PFSK-1 (cell line): ENCODE measurements at regions not wholly inside any gene's neighbourhood (a gene's known extent, or its start where the extent isn't known, plus 50 kb on each side); places are given as distances from the start of the nearest gene placed in this dataset.

Experiments
- FOXP2 ChIP-seq: optimal IDR thresholded peaks from 2 replicates; pipeline ENCODE3; 2011; ENCODE audit warnings: borderline replicate concordance, control low read depth, inconsistent platforms; ENCODE audit not compliant: insufficient read depth; ENCODE audit errors: extremely low read length, extremely low read depth
- POLR2AphosphoS5 ChIP-seq: IDR thresholded peaks from 2 replicates; pipeline ENCODE4 v1.6.1; 2012; ENCODE audit warnings: low read depth, mild to moderate bottlenecking, control low read depth, low read length, moderate library complexity
- SIN3A ChIP-seq: IDR thresholded peaks from 2 replicates; pipeline ENCODE4 v1.6.1; 2012; ENCODE audit warnings: mild to moderate bottlenecking, low read length, moderate library complexity, borderline replicate concordance; ENCODE audit not compliant: insufficient read depth
- TAF1 ChIP-seq: IDR thresholded peaks from 2 replicates; pipeline ENCODE4 v1.6.1; 2012; ENCODE audit warnings: low read length, control low read depth, borderline replicate concordance; ENCODE audit not compliant: insufficient read depth
- TF ChIP-seq, protein P1 (sequence below), 2 experiments: IDR thresholded peaks; 2 replicates each; pipeline versions ENCODE4 v1.6.1 to v1.8.0; 2011 to 2012; ENCODE audit warnings: low read depth in 2 of 2, low read length in 2 of 2, control low read depth in 1 of 2, inconsistent platforms in 1 of 2, mild to moderate bottlenecking in 1 of 2, moderate library complexity in 1 of 2; ENCODE audit not compliant: insufficient read depth in 1 of 2

DNA sequence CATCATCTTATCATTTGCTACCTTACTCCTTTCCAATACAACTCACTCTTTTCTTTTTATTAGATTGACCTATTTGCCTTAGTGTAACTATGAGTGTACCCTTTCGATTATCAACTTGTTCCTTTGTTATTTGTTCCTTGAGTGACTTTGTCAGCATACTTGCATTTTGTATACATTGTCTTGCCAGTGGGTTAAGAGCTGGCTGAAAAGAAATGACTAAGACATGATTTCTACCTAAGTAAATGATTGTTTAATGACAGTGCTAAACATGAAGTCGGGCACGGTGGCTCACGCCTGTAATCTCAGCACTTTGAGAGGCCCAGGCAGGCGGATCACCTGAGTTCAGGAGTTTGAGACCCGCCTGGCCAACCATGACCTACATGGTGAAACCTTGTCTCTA is 1042.3 kb downstream of the TBL1XR1 start:
- no peak for TF ChIP-seq FOXP2
- no peak for TF ChIP-seq SIN3A
- TF ChIP-seq TAF1: no peak
- TF ChIP-seq, protein P1, sequence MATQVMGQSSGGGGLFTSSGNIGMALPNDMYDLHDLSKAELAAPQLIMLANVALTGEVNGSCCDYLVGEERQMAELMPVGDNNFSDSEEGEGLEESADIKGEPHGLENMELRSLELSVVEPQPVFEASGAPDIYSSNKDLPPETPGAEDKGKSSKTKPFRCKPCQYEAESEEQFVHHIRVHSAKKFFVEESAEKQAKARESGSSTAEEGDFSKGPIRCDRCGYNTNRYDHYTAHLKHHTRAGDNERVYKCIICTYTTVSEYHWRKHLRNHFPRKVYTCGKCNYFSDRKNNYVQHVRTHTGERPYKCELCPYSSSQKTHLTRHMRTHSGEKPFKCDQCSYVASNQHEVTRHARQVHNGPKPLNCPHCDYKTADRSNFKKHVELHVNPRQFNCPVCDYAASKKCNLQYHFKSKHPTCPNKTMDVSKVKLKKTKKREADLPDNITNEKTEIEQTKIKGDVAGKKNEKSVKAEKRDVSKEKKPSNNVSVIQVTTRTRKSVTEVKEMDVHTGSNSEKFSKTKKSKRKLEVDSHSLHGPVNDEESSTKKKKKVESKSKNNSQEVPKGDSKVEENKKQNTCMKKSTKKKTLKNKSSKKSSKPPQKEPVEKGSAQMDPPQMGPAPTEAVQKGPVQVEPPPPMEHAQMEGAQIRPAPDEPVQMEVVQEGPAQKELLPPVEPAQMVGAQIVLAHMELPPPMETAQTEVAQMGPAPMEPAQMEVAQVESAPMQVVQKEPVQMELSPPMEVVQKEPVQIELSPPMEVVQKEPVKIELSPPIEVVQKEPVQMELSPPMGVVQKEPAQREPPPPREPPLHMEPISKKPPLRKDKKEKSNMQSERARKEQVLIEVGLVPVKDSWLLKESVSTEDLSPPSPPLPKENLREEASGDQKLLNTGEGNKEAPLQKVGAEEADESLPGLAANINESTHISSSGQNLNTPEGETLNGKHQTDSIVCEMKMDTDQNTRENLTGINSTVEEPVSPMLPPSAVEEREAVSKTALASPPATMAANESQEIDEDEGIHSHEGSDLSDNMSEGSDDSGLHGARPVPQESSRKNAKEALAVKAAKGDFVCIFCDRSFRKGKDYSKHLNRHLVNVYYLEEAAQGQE (IDR thresholded peaks at IDR 0.05; ENCODE audit: insufficient read depth in 1 of 2, low read depth in 2 of 2, low read length in 2 of 2): no peak
- no peak for TF ChIP-seq POLR2AphosphoS5

DNA sequence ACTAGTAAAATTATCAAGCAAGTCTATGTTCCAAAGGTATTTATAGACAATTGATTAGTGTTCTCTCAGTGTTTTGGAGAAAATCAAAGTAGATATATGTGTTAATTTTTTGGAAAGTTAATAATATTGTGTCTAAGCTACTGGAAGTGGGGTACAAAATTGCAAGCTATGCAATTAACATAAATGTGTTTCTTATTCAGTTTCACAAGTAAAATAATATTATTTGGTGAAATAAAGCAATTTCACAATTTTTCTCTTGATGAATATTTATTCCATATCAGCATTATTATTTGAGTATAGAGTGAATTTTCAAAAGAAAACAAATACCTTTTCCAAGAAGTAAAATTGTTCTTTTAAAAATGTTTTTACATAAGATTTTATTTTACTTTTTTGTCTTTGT is 1047.7 kb downstream of the TBL1XR1 start:
- TF ChIP-seq FOXP2: no peak
- TF ChIP-seq, protein P1 (IDR thresholded peaks at IDR 0.05; ENCODE audit: insufficient read depth in 1 of 2, low read depth in 2 of 2, low read length in 2 of 2): no peak
- no peak for TF ChIP-seq TAF1
- TF ChIP-seq SIN3A: no peak
- no peak for TF ChIP-seq POLR2AphosphoS5

DNA sequence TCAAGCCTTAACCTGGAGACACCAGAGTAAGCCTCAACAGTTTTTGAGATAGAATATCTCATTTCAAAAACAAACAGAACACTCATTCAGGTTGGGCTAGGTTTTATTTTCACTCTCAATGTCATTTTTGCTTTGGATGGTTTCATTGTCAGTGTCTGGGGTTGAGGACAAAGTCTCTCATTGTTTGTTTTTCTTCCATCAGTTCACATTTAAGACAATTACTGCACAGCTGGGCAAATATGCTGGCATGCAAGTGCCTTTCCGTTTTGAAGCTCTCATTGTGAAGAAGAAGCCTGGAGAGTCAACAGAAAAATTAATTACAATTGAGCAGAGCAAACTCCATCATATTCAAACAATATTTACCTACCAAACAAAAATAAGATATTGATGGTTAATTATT is 1050.0 kb downstream of the TBL1XR1 start:
- TF ChIP-seq FOXP2 (no peak), SIN3A (no peak), POLR2AphosphoS5 (no peak), TAF1 (no peak)
- TF ChIP-seq, protein P1 (IDR thresholded peaks at IDR 0.05; ENCODE audit: insufficient read depth in 1 of 2, low read depth in 2 of 2, low read length in 2 of 2): no peak

DNA sequence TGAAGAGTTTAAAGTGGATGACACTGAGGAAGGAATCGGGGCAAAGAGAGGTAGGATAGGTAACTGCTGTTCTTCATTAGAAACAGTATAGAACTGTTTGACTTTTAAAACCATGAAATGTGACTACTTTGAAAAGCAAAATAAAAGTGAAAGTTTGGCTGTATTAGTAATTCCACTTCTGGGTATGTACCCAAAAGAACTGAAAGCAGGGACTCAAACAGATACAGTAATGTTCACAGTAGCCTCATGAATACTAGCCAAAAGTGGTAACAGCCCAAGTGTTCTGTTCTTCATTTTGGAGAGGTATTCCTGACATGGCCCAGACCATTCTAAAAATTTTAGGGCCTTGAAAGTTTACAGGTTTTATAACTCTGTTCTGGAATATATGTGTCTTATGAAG is 1055.4 kb downstream of the TBL1XR1 start:
- TF ChIP-seq FOXP2 (no peak), SIN3A (no peak), TAF1 (no peak), POLR2AphosphoS5 (no peak)
- TF ChIP-seq, protein P1 (IDR thresholded peaks at IDR 0.05; ENCODE audit: insufficient read depth in 1 of 2, low read depth in 2 of 2, low read length in 2 of 2): no peak

DNA sequence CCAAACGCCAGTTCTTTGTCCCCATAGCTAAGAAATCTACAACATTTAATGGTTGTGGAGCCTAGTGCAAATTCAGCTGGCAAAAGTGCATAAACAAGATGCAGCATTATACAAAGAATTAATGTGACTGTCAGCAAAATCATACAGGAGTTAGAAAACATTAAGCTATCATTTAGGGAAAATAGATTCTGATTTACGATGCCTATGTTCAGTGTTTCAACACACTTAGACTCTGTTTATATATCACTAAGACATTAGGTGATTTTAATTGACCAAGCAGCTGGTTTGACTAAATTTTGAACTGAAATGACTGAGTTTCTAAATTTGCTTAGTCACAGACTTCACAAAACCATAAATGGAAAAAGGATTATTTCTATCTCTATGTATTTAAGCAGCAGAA is 1076.8 kb downstream of the TBL1XR1 start:
- TF ChIP-seq FOXP2 (no peak), SIN3A (no peak), POLR2AphosphoS5 (no peak), TAF1 (no peak)
- TF ChIP-seq, protein P1 (IDR thresholded peaks at IDR 0.05; ENCODE audit: insufficient read depth in 1 of 2, low read depth in 2 of 2, low read length in 2 of 2): no peak
